GM12892 (cell line): ENCODE measurements at regions not wholly inside any gene's neighbourhood (a gene's known extent, or its start where the extent isn't known, plus 50 kb on each side); places are given as distances from the start of the nearest gene placed in this dataset.
"Not testable (repeated sequence)": the region's sequence is repeated elsewhere in the genome, so short reads cannot be mapped to it uniquely, and the experiment has no call there.

Source experiments
- DNase-seq: peaks from one replicate; pipeline ENCODE4 v3.0.0; 2011; ENCODE audit not compliant: insufficient read length
- FAIRE-seq: peaks from 2 replicates; lab custom pipeline; 2011; peaks lifted over from hg19 to GRCh38; lab: Jason Lieb, UNC
- POLR2A ChIP-seq: IDR thresholded peaks from 2 replicates; pipeline ENCODE4 v1.6.1; 2011; ENCODE audit warnings: low read depth, low read length, control low read depth
- POLR2AphosphoS5 ChIP-seq: IDR thresholded peaks from 2 replicates; pipeline ENCODE4 v1.6.1; 2011; ENCODE audit warnings: low read depth, low read length, control low read depth
- TAF1 ChIP-seq: IDR thresholded peaks from 2 replicates; pipeline ENCODE4 v1.6.1; 2011; ENCODE audit warnings: low read depth, mild to moderate bottlenecking, control low read depth, low read length, borderline replicate concordance

- no peak for TF ChIP-seq POLR2AphosphoS5
- TF ChIP-seq POLR2A = no peak
- no peak for TF ChIP-seq TAF1
- FAIRE-seq (no peak), DNase-seq (no peak)
Observed at GRCh38 chrX:87873347-87873941, 355.8 kb downstream of the KLHL4 start.

DNA sequence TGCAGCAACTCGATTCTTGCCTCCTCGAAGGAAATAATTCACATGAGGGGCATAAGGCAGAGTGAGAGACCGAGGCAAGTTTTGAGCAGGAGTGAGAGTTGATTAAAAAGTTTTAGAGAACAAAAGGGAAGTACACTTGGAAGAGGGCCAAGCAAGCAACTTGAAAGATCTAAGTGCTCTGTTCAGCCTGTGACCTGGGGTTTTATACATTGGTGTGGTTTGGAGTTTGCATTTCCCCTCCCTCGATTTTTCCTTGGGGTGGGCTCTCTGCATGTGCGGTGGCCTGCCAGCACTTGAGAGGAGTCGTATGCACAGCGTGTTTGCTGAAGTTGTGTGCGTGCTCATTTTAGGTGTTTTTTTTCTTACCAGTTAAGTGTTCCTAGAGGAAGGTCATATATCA is 356.4 kb downstream of the KLHL4 start:
- FAIRE-seq (no peak), DNase-seq (no peak)
- no peak for TF ChIP-seq POLR2AphosphoS5
- TF ChIP-seq TAF1 = no peak
- no peak for TF ChIP-seq POLR2A

GRCh38 chrX:87878926-87879325 is 361.3 kb downstream of the KLHL4 start:
- DNase-seq = no peak
- TF ChIP-seq POLR2AphosphoS5 = no peak
- no peak for TF ChIP-seq POLR2A
- TF ChIP-seq TAF1 = no peak
- no peak for FAIRE-seq

DNA sequence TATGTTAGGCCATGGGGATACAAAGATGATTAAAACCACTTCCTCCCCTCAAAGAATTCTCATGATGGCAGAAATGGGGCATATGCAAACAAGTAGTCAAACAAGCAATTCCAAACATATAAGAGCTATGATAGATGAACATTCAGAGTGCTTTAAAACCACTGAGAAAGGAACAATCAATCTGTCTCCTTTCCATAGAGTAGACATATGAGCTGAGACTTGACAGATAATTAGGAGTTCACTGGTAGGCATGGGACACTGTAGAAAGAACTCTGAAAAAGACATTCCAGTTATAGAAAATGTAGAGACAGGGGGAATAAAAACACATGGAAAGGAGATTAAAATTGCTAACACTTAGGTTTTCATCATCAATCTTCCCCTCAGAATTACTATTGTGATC is 372.8 kb downstream of the KLHL4 start:
- FAIRE-seq = no peak
- DNase-seq = no peak
- no peak for TF ChIP-seq POLR2A

GRCh38 chrX:87895421-87895820 is 377.8 kb downstream of the KLHL4 start:
- FAIRE-seq = peak; percentile 5
- TF ChIP-seq TAF1 (no peak), POLR2A (no peak), POLR2AphosphoS5 (no peak)
- DNase-seq = no peak

- no peak for DNase-seq
- no peak for TF ChIP-seq POLR2A
- TF ChIP-seq TAF1 = no peak
- TF ChIP-seq POLR2AphosphoS5 = no peak
- FAIRE-seq = peak; percentile 53
Observed at GRCh38 chrX:87896057-87896456, 378.5 kb downstream of the KLHL4 start.

DNA sequence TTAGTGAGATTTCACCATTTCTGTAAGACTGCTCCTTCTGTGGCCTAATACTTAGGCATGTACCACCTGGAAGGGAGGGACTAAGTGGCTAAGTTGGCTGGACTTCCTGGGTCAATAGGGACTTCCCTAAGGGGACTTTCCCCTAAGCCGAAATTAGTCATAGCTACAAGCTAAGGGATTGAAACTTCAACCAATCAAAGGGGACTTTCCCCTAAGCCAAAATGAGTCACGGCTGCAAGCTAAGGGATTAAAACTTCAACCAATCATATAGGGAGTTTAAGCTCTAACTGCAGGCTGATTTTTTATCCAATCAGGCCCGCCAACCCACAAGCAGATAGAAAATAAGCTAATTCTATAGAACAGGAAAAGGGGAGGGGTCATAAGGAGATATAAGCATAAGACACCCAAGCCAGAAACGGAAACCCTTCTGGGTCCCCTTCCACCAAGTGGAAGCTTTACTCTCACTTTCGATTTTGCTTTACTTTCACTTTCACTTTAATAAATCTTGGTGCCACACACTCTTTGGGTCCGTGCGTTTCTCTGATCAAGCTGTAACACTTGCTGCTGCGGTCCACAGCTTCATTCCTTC is 382.8 kb downstream of the KLHL4 start:
- no peak for DNase-seq
- FAIRE-seq = peak; percentile 79
- TF ChIP-seq POLR2A (no peak), POLR2AphosphoS5 (no peak), TAF1 (no peak)

- TF ChIP-seq POLR2AphosphoS5 = no peak
- TF ChIP-seq POLR2A = no peak
- no peak for TF ChIP-seq TAF1
- FAIRE-seq = peak; percentile 40
- no peak for DNase-seq
Observed at GRCh38 chrX:87901060-87901459, 383.5 kb downstream of the KLHL4 start.

GRCh38 chrX:87914726-87915125 is 397.1 kb downstream of the KLHL4 start:
- no peak for TF ChIP-seq POLR2A
- FAIRE-seq (no peak), DNase-seq (no peak)

GRCh38 chrX:87924619-87925018 is 407.0 kb downstream of the KLHL4 start:
- DNase-seq = no peak
- TF ChIP-seq POLR2AphosphoS5 (no peak), TAF1 (no peak), POLR2A (no peak)
- no peak for FAIRE-seq

DNA sequence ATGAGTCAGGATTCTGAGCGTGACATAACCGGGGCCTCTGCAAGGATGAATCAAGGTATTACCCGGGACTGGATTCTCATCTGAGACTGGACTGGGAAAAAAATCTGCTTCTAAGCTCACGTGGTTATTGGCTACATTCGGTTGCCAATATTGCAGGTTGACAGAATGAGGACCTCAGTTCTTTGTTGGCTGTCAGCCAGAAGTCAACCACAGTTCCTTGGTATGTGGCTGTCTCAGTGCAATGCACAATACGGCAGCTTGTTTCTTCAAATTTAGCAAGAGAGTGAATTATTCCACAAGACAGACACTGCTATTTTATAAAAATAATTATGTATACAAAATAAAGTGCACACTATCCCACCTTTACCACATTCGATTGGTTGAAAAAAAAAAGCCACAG is 424.2 kb downstream of the KLHL4 start:
- FAIRE-seq = no peak
- DNase-seq = no peak
- TF ChIP-seq POLR2AphosphoS5 (no peak), POLR2A (no peak), TAF1 (no peak)

DNA sequence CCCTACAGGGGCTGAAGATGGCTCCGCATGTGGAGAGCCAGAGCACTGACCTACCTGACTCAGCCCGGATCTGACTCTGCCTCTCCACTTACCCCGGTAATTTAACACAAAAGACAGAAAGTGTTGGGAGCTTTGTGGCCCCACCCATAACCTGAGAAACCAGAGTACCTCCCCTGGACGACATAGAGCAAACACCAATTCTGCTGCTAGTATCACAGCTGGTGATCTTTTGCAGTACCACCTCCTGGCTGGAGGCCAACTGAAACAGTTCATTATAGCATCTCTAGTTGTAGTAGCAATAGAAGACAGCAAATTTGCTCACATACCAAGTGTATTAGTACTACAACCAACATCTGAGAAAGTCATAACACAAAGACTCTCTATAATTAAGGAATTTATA is 443.9 kb downstream of the KLHL4 start:
- FAIRE-seq = no peak
- DNase-seq = no peak
- no peak for TF ChIP-seq POLR2AphosphoS5
- no peak for TF ChIP-seq TAF1
- no peak for TF ChIP-seq POLR2A

- FAIRE-seq (no peak), DNase-seq (no peak)
- TF ChIP-seq POLR2AphosphoS5 (no peak), TAF1 (no peak), POLR2A (no peak)
Observed at GRCh38 chrX:87968118-87968517, 450.5 kb downstream of the KLHL4 start.

DNA sequence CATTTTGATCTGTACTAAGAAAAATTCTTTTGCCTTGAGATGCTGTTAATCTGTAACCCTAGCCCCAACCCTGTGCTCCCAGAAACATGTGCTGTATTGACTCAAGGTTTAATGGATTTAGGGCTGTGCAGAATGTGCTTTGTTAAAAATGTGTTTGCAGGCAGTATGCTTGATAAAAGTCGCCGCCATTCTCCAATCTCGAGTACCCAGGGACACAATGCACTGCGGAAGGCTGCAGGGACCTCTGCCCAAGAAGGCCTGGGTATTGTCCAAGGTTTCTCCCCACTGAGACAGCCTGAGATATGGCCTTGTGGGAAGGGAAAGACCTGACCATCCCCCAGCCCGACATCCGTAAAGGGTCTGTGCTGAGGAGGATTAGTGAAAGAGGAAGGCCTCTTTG is 454.5 kb downstream of the KLHL4 start:
- not testable (repeated sequence) for FAIRE-seq, DNase-seq
